OCI-LY7 (cell line): ENCODE measurements at regions not wholly inside any gene's neighbourhood (a gene's known extent, or its start where the extent isn't known, plus 50 kb on each side); places are given as distances from the start of the nearest gene placed in this dataset.

Experiments
- BruUV-seq: library from RNA; stranded (reverse); fragments of 400-500 nt; replicated peaks from 2 replicates; lab custom pipeline; 2021; lab: Mats Ljungman, UMichigan
- CTCF ChIA-PET: fragments of 300-600 bp; sonication (Branson Sonifier 250); formaldehyde crosslinking; loops from one replicate; lab custom pipeline; 2022; ENCODE audit warnings: antibody characterized with exemption; ENCODE audit not compliant: unreplicated experiment; lab: Charles Lee
- POLR2A ChIA-PET: fragments of 300-600 bp; sonication (Branson Sonifier 250); formaldehyde crosslinking; loops from one replicate; lab custom pipeline; 2022; ENCODE audit warnings: antibody characterized with exemption; lab: Charles Lee
- DNase-seq: peaks from one replicate; pipeline ENCODE4 v3.0.0-alpha.2; 2015; ENCODE audit warnings: low spot score
- H2AFZ ChIP-seq: fragments of 200-600 bp; sonication (generic), shearing (Covaris generic); 2 replicates; pipeline ENCODE4 v1.6.1; 2014; ENCODE audit warnings: mild to moderate bottlenecking, antibody characterized with exemption, low read length, moderate library complexity
- H3K27ac ChIP-seq: fragments of 200-600 bp; sonication (generic); 2 replicates; pipeline ENCODE4 v1.5.1; 2014; ENCODE audit warnings: mixed run types, low read depth, mild to moderate bottlenecking, moderate library complexity, low read length, inconsistent platforms; ENCODE audit not compliant: poor library complexity, severe bottlenecking
- H3K36me3 ChIP-seq: fragments of 200-600 bp; sonication (generic); 2 replicates; pipeline ENCODE4 v1.6.1; 2014; ENCODE audit warnings: mild to moderate bottlenecking, antibody characterized with exemption, low read length, moderate library complexity, mixed read lengths; ENCODE audit not compliant: insufficient read depth
- H3K4me1 ChIP-seq: fragments of 200-600 bp; sonication (generic); 2 replicates; pipeline ENCODE4 v1.5.1; 2014; ENCODE audit warnings: mild to moderate bottlenecking, low read length; ENCODE audit not compliant: insufficient read depth, poor library complexity, severe bottlenecking
- H3K4me2 ChIP-seq: fragments of 200-600 bp; sonication (generic); 2 replicates; pipeline ENCODE4 v1.6.1; 2014; ENCODE audit warnings: mild to moderate bottlenecking, low read length
- H3K4me3 ChIP-seq: fragments of 200-600 bp; sonication (generic); 2 replicates; pipeline ENCODE4 v1.5.1; 2014; ENCODE audit warnings: mild to moderate bottlenecking, low read depth, low read length; ENCODE audit not compliant: poor library complexity, severe bottlenecking
- H3K79me2 ChIP-seq: fragments of 200-600 bp; sonication (generic); 2 replicates; pipeline ENCODE4 v1.6.1; 2016; ENCODE audit warnings: low read depth, mild to moderate bottlenecking, low read length, moderate library complexity, mixed read lengths; ENCODE audit not compliant: insufficient read depth
- H3K9me2 ChIP-seq: fragments of 200-600 bp; sonication (generic); 2 replicates; pipeline ENCODE4 v1.6.1; 2016; ENCODE audit warnings: mild to moderate bottlenecking, low read length, mixed read lengths; ENCODE audit not compliant: insufficient read depth
- H3K9me3 ChIP-seq: fragments of 200-600 bp; sonication (generic); 2 replicates; pipeline ENCODE4 v1.6.1; 2014; ENCODE audit warnings: mild to moderate bottlenecking, mixed run types, low read length, mixed read lengths
- H4K20me1 ChIP-seq: fragments of 200-600 bp; sonication (generic); 2 replicates; pipeline ENCODE4 v1.6.1; 2014; ENCODE audit warnings: mild to moderate bottlenecking, antibody characterized with exemption, low read length, moderate library complexity, mixed read lengths; ENCODE audit not compliant: insufficient read depth
- EZH2phosphoT487 ChIP-seq: fragments of 200-600 bp; sonication (generic); IDR thresholded peaks from 2 replicates; pipeline ENCODE4 v1.6.1; 2018; ENCODE audit warnings: low read depth, borderline replicate concordance, mild to moderate bottlenecking, mixed run types, antibody characterized with exemption, low read length, moderate library complexity, mixed read lengths
- intact Hi-C: fragments of 100-400 bp; cut with micrococcal nuclease; formaldehyde crosslinking; loops from one replicate; pipeline ENCODE4 v1.10.0; 2022; ENCODE audit not compliant: unreplicated experiment
- TF ChIP-seq, protein P1 (sequence below): fragments of 200-600 bp; sonication (generic); conservative IDR thresholded peaks from 2 replicates; pipeline ENCODE4 v1.5.1; 2014; ENCODE audit warnings: mild to moderate bottlenecking, antibody characterized with exemption, low read length, moderate library complexity, mixed read lengths

DNA sequence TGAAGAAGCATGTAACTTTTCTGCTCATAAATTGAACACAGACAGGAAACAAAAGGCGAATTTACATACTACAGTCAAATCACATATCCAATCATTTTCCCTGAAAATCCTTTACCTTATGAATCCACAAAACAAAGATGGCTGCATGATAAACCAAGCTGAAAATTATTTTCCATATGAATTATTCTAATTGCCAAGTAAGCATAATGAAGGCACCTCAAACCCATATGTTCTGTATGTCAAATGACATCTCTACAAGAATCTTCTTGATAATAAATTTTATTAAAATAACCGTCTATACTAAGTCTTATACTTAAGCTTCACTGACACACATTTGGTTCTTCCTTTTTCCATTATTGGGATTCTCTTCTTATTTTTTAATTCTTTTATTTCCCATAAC lies 1242.6 kb downstream of the CNTNAP5 start:
- H3K9me2 ChIP-seq: no peaks in the 10 kb centered on the region
- intact Hi-C loops: no loop called here
- TF ChIP-seq, protein P1, sequence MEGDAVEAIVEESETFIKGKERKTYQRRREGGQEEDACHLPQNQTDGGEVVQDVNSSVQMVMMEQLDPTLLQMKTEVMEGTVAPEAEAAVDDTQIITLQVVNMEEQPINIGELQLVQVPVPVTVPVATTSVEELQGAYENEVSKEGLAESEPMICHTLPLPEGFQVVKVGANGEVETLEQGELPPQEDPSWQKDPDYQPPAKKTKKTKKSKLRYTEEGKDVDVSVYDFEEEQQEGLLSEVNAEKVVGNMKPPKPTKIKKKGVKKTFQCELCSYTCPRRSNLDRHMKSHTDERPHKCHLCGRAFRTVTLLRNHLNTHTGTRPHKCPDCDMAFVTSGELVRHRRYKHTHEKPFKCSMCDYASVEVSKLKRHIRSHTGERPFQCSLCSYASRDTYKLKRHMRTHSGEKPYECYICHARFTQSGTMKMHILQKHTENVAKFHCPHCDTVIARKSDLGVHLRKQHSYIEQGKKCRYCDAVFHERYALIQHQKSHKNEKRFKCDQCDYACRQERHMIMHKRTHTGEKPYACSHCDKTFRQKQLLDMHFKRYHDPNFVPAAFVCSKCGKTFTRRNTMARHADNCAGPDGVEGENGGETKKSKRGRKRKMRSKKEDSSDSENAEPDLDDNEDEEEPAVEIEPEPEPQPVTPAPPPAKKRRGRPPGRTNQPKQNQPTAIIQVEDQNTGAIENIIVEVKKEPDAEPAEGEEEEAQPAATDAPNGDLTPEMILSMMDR: no peak
- BruUV-seq: no TSS peak
- CTCF ChIA-PET: no interaction called here
- no peak overlapping the region for H2AFZ ChIP-seq
- H3K79me2 ChIP-seq: no peaks in the 10 kb centered on the region
- no peaks in the 10 kb centered on the region for H3K4me1 ChIP-seq
- no peak overlapping the region for H3K4me3 ChIP-seq
- POLR2A ChIA-PET: interaction anchor here (0.6 kb wide), 1 partner anchor 995 kb away, joined by 3 read pairs; no protein-coding TSS in a partner anchor
- no peak overlapping the region for H3K27ac ChIP-seq
- H3K9me3 ChIP-seq: no peaks in the 10 kb centered on the region
- no peak for DNase-seq
- no peak overlapping the region for H3K4me2 ChIP-seq
- H3K36me3 ChIP-seq: no peaks in the 10 kb centered on the region
- no peaks in the 10 kb centered on the region for H4K20me1 ChIP-seq

DNA sequence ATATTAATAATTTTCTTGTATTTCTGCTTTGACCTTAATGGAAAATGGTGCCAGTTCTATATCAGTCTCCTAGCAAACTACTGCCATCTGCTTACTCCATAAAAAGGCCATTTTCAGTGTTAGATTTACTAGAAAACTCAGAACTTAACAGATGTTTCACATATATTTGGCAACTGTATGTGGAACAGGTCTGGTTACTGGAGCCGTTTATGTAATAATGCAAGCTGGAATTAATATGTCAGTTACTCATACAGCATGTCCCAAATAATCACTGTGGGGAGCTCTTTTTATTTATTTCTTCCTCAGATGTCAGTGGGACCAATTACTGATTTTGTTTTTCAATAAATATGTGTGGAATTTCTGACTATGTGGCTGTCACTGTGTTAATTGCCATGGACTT lies 1247.6 kb downstream of the CNTNAP5 start:
- no peaks in the 10 kb centered on the region for H3K4me1 ChIP-seq
- H3K9me3 ChIP-seq: no peaks in the 10 kb centered on the region
- intact Hi-C loops: no loop called here
- DNase-seq: no peak
- H3K9me2 ChIP-seq: no peaks in the 10 kb centered on the region
- H3K79me2 ChIP-seq: no peaks in the 10 kb centered on the region
- no peak overlapping the region for H3K4me3 ChIP-seq
- TF ChIP-seq, protein P1: no peak
- no peak for TF ChIP-seq EZH2phosphoT487
- ChIA-PET POLR2A (interaction anchor here (0.6 kb wide), 1 partner anchor 369 kb away, joined by 3 read pairs; no protein-coding TSS in a partner anchor), CTCF (no interaction called here)
- no peaks in the 10 kb centered on the region for H3K36me3 ChIP-seq
- no peak overlapping the region for H3K27ac ChIP-seq
- no peak overlapping the region for H2AFZ ChIP-seq
- H4K20me1 ChIP-seq: no peaks in the 10 kb centered on the region
- no TSS peak for BruUV-seq
- H3K4me2 ChIP-seq: no peak overlapping the region

DNA sequence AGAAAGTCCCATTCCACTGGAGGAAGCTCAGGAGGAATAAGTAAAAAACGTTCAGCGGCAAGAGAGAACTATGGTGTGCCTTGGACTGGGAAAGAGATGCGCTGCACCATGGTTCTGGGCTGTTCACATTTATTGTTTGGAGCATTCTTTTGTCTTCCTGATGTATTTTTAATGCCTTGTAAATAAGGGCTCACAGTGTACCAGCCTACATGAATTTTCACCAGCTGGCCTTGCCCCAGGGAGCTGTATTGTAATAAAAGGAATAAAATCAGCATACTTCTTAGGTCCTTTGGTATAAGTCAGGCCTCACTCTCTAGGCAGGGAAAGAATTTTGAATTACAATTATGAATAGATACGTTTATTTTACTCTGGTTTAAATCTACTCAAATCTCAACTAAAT lies 1249.6 kb downstream of the CNTNAP5 start:
- Histone ChIP-seq H3K4me1 (no peaks in the 10 kb centered on the region), H4K20me1 (no peaks in the 10 kb centered on the region), H3K9me3 (no peaks in the 10 kb centered on the region), H3K4me3 (no peak overlapping the region), H3K27ac (no peak overlapping the region), H2AFZ (no peak overlapping the region), H3K9me2 (no peaks in the 10 kb centered on the region), H3K79me2 (no peaks in the 10 kb centered on the region), H3K4me2 (no peak overlapping the region), H3K36me3 (no peaks in the 10 kb centered on the region)
- DNase-seq: no peak
- ChIA-PET CTCF (no interaction called here), POLR2A (interaction anchor here (1.4 kb wide), 1 partner anchor 21 kb away, joined by 3 read pairs; no protein-coding TSS in a partner anchor)
- intact Hi-C loops: no loop called here
- TF ChIP-seq, protein P1: no peak
- no peak for TF ChIP-seq EZH2phosphoT487
- BruUV-seq: no TSS peak
